ENCODE measurements at regions not wholly inside any gene's neighbourhood (a gene's known extent, or its start where the extent isn't known, plus 50 kb on each side); places are given as distances from the start of the nearest gene placed in this dataset.

DNA sequence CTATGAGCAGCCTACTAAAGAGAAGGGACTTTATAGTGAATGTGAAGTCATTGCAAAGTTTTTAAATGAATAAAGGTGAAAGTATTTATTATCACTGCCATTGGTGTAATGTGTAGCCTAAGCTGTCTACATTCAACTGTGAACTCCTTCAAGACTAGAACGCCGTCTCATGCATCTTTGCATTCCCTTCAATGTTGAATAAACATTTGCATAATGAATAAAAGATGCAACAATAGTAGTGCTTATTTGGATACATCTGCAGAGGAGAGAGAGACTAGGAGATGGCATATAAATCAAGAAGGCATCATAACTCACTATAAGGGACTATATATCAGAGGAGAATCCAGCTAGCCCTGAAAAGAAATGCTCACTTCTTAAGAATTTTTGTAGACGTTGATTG, 1623.8 kb upstream of the TENM3 start:
- H3K4me2 ChIP-seq (ENCODE audit: insufficient read depth, low read length): no peak overlapping the region

DNA sequence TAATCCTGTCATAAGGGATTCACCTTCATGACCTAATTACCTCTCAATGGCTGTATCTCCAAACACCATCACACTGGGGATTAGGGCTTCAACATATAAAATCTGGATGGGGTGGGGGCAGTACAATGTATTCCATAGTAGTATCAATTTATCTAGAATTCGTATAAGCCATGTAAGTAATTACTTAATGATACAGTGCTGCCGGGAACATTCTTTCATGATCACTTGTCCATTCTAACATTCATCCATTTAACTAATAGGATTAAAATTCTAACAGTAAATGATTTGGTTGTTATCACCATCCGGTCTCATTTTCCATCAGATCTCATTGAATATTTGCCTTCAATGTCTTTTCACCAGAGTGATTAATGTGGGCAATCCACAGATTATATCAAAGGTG, 1620.9 kb upstream of the TENM3 start:
- no peak overlapping the region for H2AFZ ChIP-seq (ENCODE audit: low read length)
- no peaks in the 10 kb centered on the region for H3K4me1 ChIP-seq (ENCODE audit: insufficient read depth, low read length)
- no peaks in the 10 kb centered on the region for H4K20me1 ChIP-seq (ENCODE audit: insufficient read depth, low read length)

More for the DNA sequence above, 1623.8 kb upstream of the TENM3 start:
- TF ChIP-seq CTCF (IDR thresholded peaks at IDR 0.05; ENCODE audit: extremely low read depth, low read depth, low read length): no peak
- Histone ChIP-seq H3K4me1 (ENCODE audit: insufficient read depth, low read length) (no peaks in the 10 kb centered on the region), H3K27me3 (ENCODE audit: insufficient read depth, low read length) (no peaks in the 10 kb centered on the region), H3K9me3 (ENCODE audit: low read depth, low read length) (no peaks in the 10 kb centered on the region), H3K79me2 (ENCODE audit: insufficient read depth, low read length) (no peaks in the 10 kb centered on the region), H3K36me3 (ENCODE audit: insufficient read depth, low read length) (no peaks in the 10 kb centered on the region), H2AFZ (ENCODE audit: low read length) (no peak overlapping the region), H3K4me3 (ENCODE audit: insufficient read depth, low read length) (no peak overlapping the region), H3K27ac (ENCODE audit: low read depth, low read length) (no peak overlapping the region), H4K20me1 (ENCODE audit: insufficient read depth, low read length) (no peaks in the 10 kb centered on the region)
- DNase-seq (ENCODE audit: insufficient read length, low spot score, missing footprints): no peak

GRCh38 chr4:180625653-180626052, 1617.5 kb upstream of the TENM3 start:
- Histone ChIP-seq H3K79me2 (ENCODE audit: insufficient read depth, low read length) (no peaks in the 10 kb centered on the region), H3K36me3 (ENCODE audit: insufficient read depth, low read length) (no peaks in the 10 kb centered on the region), H3K27ac (ENCODE audit: low read depth, low read length) (no peak overlapping the region), H2AFZ (ENCODE audit: low read length) (no peak overlapping the region), H3K4me1 (ENCODE audit: insufficient read depth, low read length) (no peaks in the 10 kb centered on the region), H3K4me2 (ENCODE audit: insufficient read depth, low read length) (no peak overlapping the region), H3K4me3 (ENCODE audit: insufficient read depth, low read length) (no peak overlapping the region), H3K9me3 (ENCODE audit: low read depth, low read length) (peaks cover 2% of the 10 kb centered on the region), H4K20me1 (ENCODE audit: insufficient read depth, low read length) (no peaks in the 10 kb centered on the region), H3K27me3 (ENCODE audit: insufficient read depth, low read length) (no peaks in the 10 kb centered on the region)
- no peak for TF ChIP-seq CTCF (IDR thresholded peaks at IDR 0.05; ENCODE audit: extremely low read depth, low read depth, low read length)
- DNase-seq (ENCODE audit: insufficient read length, low spot score, missing footprints): no peak

More for the DNA sequence above, 1620.9 kb upstream of the TENM3 start:
- Histone ChIP-seq H3K9me3 (ENCODE audit: low read depth, low read length) (no peaks in the 10 kb centered on the region), H3K79me2 (ENCODE audit: insufficient read depth, low read length) (no peaks in the 10 kb centered on the region), H3K4me2 (ENCODE audit: insufficient read depth, low read length) (no peak overlapping the region), H3K27ac (ENCODE audit: low read depth, low read length) (no peak overlapping the region), H3K27me3 (ENCODE audit: insufficient read depth, low read length) (no peaks in the 10 kb centered on the region), H3K36me3 (ENCODE audit: insufficient read depth, low read length) (no peaks in the 10 kb centered on the region), H3K4me3 (ENCODE audit: insufficient read depth, low read length) (no peak overlapping the region)
- DNase-seq (ENCODE audit: insufficient read length, low spot score, missing footprints): no peak
- no peak for TF ChIP-seq CTCF (IDR thresholded peaks at IDR 0.05; ENCODE audit: extremely low read depth, low read depth, low read length)

DNA sequence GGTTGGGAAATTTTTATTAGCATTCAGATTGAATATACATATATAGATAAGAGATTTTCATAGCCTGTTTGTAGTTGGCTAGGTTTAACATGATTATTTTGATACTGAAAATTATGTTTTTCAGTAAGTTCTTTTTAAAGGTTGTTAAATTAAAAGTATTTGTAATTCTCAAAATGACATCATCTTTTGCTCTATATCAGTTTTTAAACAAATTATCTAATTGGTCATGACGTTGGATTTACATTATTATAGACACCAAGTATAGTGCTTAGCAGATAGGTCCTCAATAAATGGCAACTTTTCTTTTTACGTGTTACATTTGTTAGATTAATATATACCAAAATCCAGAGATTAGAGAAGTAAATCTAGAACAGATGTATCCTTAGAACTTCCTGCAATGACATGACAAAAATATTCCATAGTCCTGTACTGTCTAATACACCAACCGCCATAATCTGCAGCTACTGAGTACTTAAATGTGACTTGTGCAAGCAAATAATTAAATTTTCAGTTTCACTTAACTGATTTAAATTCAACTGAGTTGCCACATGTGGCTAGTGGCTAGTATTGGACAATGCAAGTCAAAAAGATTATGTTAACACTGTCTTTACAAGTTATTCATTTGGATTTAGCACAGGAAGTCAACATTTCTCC, 1613.1 kb upstream of the TENM3 start:
- no peaks in the 10 kb centered on the region for H3K36me3 ChIP-seq (ENCODE audit: insufficient read depth, low read length)
- no peak for DNase-seq (ENCODE audit: insufficient read length, low spot score, missing footprints)
- TF ChIP-seq CTCF (IDR thresholded peaks at IDR 0.05; ENCODE audit: extremely low read depth, low read depth, low read length): no peak
- no peak overlapping the region for H3K4me3 ChIP-seq (ENCODE audit: insufficient read depth, low read length)
- H3K4me2 ChIP-seq (ENCODE audit: insufficient read depth, low read length): no peak overlapping the region
- no peaks in the 10 kb centered on the region for H4K20me1 ChIP-seq (ENCODE audit: insufficient read depth, low read length)
- no peaks in the 10 kb centered on the region for H3K79me2 ChIP-seq (ENCODE audit: insufficient read depth, low read length)
- no peak overlapping the region for H3K27ac ChIP-seq (ENCODE audit: low read depth, low read length)
- peaks cover 2% of the 10 kb centered on the region for H3K9me3 ChIP-seq (ENCODE audit: low read depth, low read length)
- H3K4me1 ChIP-seq (ENCODE audit: insufficient read depth, low read length): no peaks in the 10 kb centered on the region
- no peak overlapping the region for H2AFZ ChIP-seq (ENCODE audit: low read length)
- no peaks in the 10 kb centered on the region for H3K27me3 ChIP-seq (ENCODE audit: insufficient read depth, low read length)
